ENCODE measurements at regions not wholly inside any gene's neighbourhood (a gene's known extent, or its start where the extent isn't known, plus 50 kb on each side); places are given as distances from the start of the nearest gene placed in this dataset.

- DNase-seq: no peak
Measured at GRCh38 chr5:89981878-89982773, 427.4 kb downstream of the CETN3 start.

- no peak for DNase-seq
Measured at GRCh38 chr5:89981021-89981420, 428.5 kb downstream of the CETN3 start.

GRCh38 chr5:89973516-89973915, 436.0 kb downstream of the CETN3 start:
- DNase-seq: no peak

GRCh38 chr5:89972901-89973300, 436.7 kb downstream of the CETN3 start:
- DNase-seq: no peak

GRCh38 chr5:89968958-89969381, 440.6 kb downstream of the CETN3 start:
- DNase-seq: no peak

- DNase-seq: peak; percentile 66 to 81
Measured at GRCh38 chr5:89967771-89968444, 441.6 kb downstream of the CETN3 start.

- no peak for DNase-seq
Measured at GRCh38 chr5:89956838-89957237, 452.7 kb downstream of the CETN3 start.

- DNase-seq: no peak
Measured at GRCh38 chr5:89954916-89955315, 454.6 kb downstream of the CETN3 start.

- no peak for DNase-seq
Measured at GRCh38 chr5:89951876-89952275, 457.7 kb downstream of the CETN3 start.

- no peak for DNase-seq
Measured at GRCh38 chr5:89950234-89950633, 459.3 kb downstream of the CETN3 start.

GRCh38 chr5:89948977-89949376, 460.6 kb downstream of the CETN3 start:
- DNase-seq: no peak

- no peak for DNase-seq
Measured at GRCh38 chr5:89946916-89947315, 462.6 kb downstream of the CETN3 start.

GRCh38 chr5:89946508-89946907, 463.0 kb downstream of the CETN3 start:
- DNase-seq: no peak

GRCh38 chr5:89942171-89942570, 467.4 kb downstream of the CETN3 start:
- DNase-seq: no peak

GRCh38 chr5:89936576-89936975, 473.0 kb downstream of the CETN3 start:
- no peak for DNase-seq

- DNase-seq: no peak
Measured at GRCh38 chr5:89934069-89934468, 475.5 kb downstream of the CETN3 start.

GRCh38 chr5:89932771-89933181, 476.8 kb downstream of the CETN3 start:
- DNase-seq: no peak

GRCh38 chr5:89930591-89931392, 478.8 kb downstream of the CETN3 start:
- no peak for DNase-seq

GRCh38 chr5:89929834-89930233, 479.7 kb downstream of the CETN3 start:
- DNase-seq: no peak

GRCh38 chr5:89929173-89929572, 480.4 kb downstream of the CETN3 start:
- DNase-seq: no peak

- DNase-seq: no peak
Measured at GRCh38 chr5:89922161-89922560, 487.4 kb downstream of the CETN3 start.

GRCh38 chr5:89917112-89917511, 492.4 kb downstream of the CETN3 start:
- DNase-seq: no peak

GRCh38 chr5:89916131-89916530, 493.4 kb downstream of the CETN3 start:
- DNase-seq: no peak

Measured in AML-193 (cell line).